ENCODE measurements at regions not wholly inside any gene's neighbourhood (a gene's known extent, or its start where the extent isn't known, plus 50 kb on each side); places are given as distances from the start of the nearest gene placed in this dataset.
A peak's percentile ranks its signal among the peaks of the same experiment; 100 is the strongest.
"Not testable (repeated sequence)": the region's sequence is repeated elsewhere in the genome, so short reads cannot be mapped to it uniquely, and the experiment has no call there.

- DNase-seq: no peak
Observed at GRCh38 chr4:23958749-23959148, 68.9 kb upstream of the PPARGC1A start.

- no peak for DNase-seq
Observed at GRCh38 chr4:23957465-23957864, 67.6 kb upstream of the PPARGC1A start.

- DNase-seq: no peak
Observed at GRCh38 chr4:23956601-23957364, 66.9 kb upstream of the PPARGC1A start.

GRCh38 chr4:23952258-23952657 is 62.4 kb upstream of the PPARGC1A start:
- DNase-seq: no peak

- no peak for DNase-seq
Observed at GRCh38 chr4:23947826-23948225, 58.0 kb upstream of the PPARGC1A start.

GRCh38 chr4:23946299-23946698 is 56.5 kb upstream of the PPARGC1A start:
- DNase-seq: peak in 1 of 3 donors; percentile 7

GRCh38 chr4:23945451-23946017 is 55.7 kb upstream of the PPARGC1A start:
- peak in 1 of 3 donors; percentile 11 for DNase-seq

- DNase-seq: not testable (repeated sequence)
Observed at GRCh38 chr4:23944556-23944955, 54.7 kb upstream of the PPARGC1A start.

GRCh38 chr4:23943478-23943877 is 53.6 kb upstream of the PPARGC1A start:
- DNase-seq: no peak

- no peak for DNase-seq
Observed at GRCh38 chr4:23942471-23942870, 52.6 kb upstream of the PPARGC1A start.

All from muscle of back (tissue), 3 donors.